Upper lobe of left lung (tissue), 6 donors: ENCODE measurements at regions not wholly inside any gene's neighbourhood (a gene's known extent, or its start where the extent isn't known, plus 50 kb on each side); places are given as distances from the start of the nearest gene placed in this dataset.

ENCODE experiments used
- ATAC-seq, 2 donors: fragments of 200-7000 bp; cut with Tn5 transposase; one replicate each; pipeline ENCODE4 v1.9.1; 2022; ENCODE audit warnings: mild to moderate bottlenecking in 2 of 2, moderate library complexity in 2 of 2; ENCODE audit not compliant: low FRiP score in 2 of 2
- DNase-seq, 2 donors: peaks; one replicate each; pipeline ENCODE4 v3.0.0-alpha.2; 2019 to 2020
- H3K27ac ChIP-seq, 4 donors: fragments of 200-600 bp; sonication (generic); one replicate each; pipeline ENCODE4 v1.5.1; 2016 to 2019
- H3K27me3 ChIP-seq, 4 donors: fragments of 200-600 bp; sonication (generic); one replicate each; pipeline ENCODE4 v1.5.1; 2017 to 2019
- H3K36me3 ChIP-seq, 4 donors: fragments of 200-600 bp; sonication (generic); one replicate each; pipeline ENCODE4 v1.5.1; 2016 to 2019
- H3K4me1 ChIP-seq, 4 donors: fragments of 200-600 bp; sonication (generic); one replicate each; pipeline ENCODE4 v1.5.1; 2018 to 2019
- H3K4me3 ChIP-seq, 4 donors: fragments of 200-600 bp; sonication (generic); one replicate each; pipeline ENCODE4 v1.5.1; 2017 to 2019; ENCODE audit warnings: mild to moderate bottlenecking in 2 of 4, moderate library complexity in 1 of 4
- H3K9me3 ChIP-seq, 4 donors: fragments of 200-600 bp; sonication (generic); one replicate each; pipeline ENCODE4 v1.5.1; 2018 to 2019
- CTCF ChIP-seq, 6 experiments: fragments of 450-650 bp in 4 of 6; fragments of 200-600 bp in 2 of 6; sonication (generic) in 2 of 6; IDR thresholded peaks; one replicate each; pipeline ENCODE4 v1.5.1; 2016 to 2019; ENCODE audit warnings: antibody characterized with exemption in 6 of 6
- EP300 ChIP-seq, 4 donors: sonication (generic); formaldehyde crosslinking; IDR thresholded peaks; one replicate each; pipeline ENCODE4 v1.5.1; 2017; ENCODE audit warnings: antibody characterized with exemption in 4 of 4, control low read depth in 2 of 4
- POLR2A ChIP-seq, 4 donors: fragments of 450-650 bp; IDR thresholded peaks; one replicate each; pipeline ENCODE4 v1.5.1; 2016 to 2017; ENCODE audit warnings: antibody characterized with exemption in 4 of 4, mild to moderate bottlenecking in 2 of 4
- POLR2AphosphoS5 ChIP-seq, 2 donors: sonication (generic); formaldehyde crosslinking; IDR thresholded peaks; one replicate each; pipeline ENCODE4 v1.5.1; 2017; ENCODE audit warnings: antibody characterized with exemption in 2 of 2
- WGBS, 2 donors: methylation state at CpG; one replicate each; pipeline ENCODE4 v1.1.5; 2017 to 2018; 5-methylcytosine and 5-hydroxymethylcytosine counted together
- donor health status: DM: no; HTN: no; CAD: no; lungs with moderate emphysema.
- donor health status: DM: no; HTN: yes; CAD: no; lungs with severe emphysema.

- Histone ChIP-seq H3K4me1 (no peaks in the 10 kb centered on the region), H3K9me3 (peaks cover 9 to 16% (median 11%) of the 10 kb centered on the region in 4 donors), H3K27ac (no peak overlapping the region), H3K27me3 (no peaks in the 10 kb centered on the region), H3K4me3 (no peak overlapping the region), H3K36me3 (no peaks in the 10 kb centered on the region)
- ATAC-seq: no peak
- no peak for TF ChIP-seq POLR2AphosphoS5 (IDR thresholded peaks at IDR 0.05)
- no peak for TF ChIP-seq CTCF (IDR thresholded peaks at IDR 0.05)
- no peak for TF ChIP-seq EP300 (IDR thresholded peaks at IDR 0.05)
- TF ChIP-seq POLR2A (IDR thresholded peaks at IDR 0.05): no peak
- DNase-seq: no peak
- 94 to 97% methylated on average over 2 of the region's 2 CpGs for WGBS, 2 donors
These were observed 75.4 kb upstream of the LDLRAD3 start for GRCh38 chr11:35868491-35868890.

GRCh38 chr11:35873721-35874120 lies 70.1 kb upstream of the LDLRAD3 start:
- ATAC-seq (peak in 1 of 2 donors; percentile 26), DNase-seq (no peak)
- 49 to 53% methylated on average over 3 of the region's 3 CpGs for WGBS, 2 donors
- Histone ChIP-seq H3K27me3 (no peaks in the 10 kb centered on the region), H3K9me3 (peaks cover 3 to 6% (median 6%) of the 10 kb centered on the region in 4 donors), H3K36me3 (no peaks in the 10 kb centered on the region), H3K4me3 (no peak overlapping the region), H3K4me1 (no peaks in the 10 kb centered on the region), H3K27ac (no peak overlapping the region)
- TF ChIP-seq EP300 (IDR thresholded peaks at IDR 0.05) (no peak), CTCF (IDR thresholded peaks at IDR 0.05) (no peak), POLR2A (IDR thresholded peaks at IDR 0.05) (no peak), POLR2AphosphoS5 (IDR thresholded peaks at IDR 0.05) (no peak)

GRCh38 chr11:35874751-35875450 lies 69.0 kb upstream of the LDLRAD3 start:
- DNase-seq: no peak
- TF ChIP-seq POLR2AphosphoS5 (IDR thresholded peaks at IDR 0.05) (no peak), EP300 (IDR thresholded peaks at IDR 0.05) (no peak), CTCF (IDR thresholded peaks at IDR 0.05) (no peak), POLR2A (IDR thresholded peaks at IDR 0.05) (no peak)
- ATAC-seq: no peak
- no peaks in the 10 kb centered on the region for H3K36me3 ChIP-seq
- no peaks in the 10 kb centered on the region for H3K9me3 ChIP-seq
- no peaks in the 10 kb centered on the region for H3K4me1 ChIP-seq
- H3K4me3 ChIP-seq: no peak overlapping the region
- H3K27me3 ChIP-seq: no peaks in the 10 kb centered on the region
- no peak overlapping the region for H3K27ac ChIP-seq
- 74 to 75% methylated on average over 7 of the region's 7 CpGs for WGBS, 2 donors

GRCh38 chr11:35875466-35875865 lies 68.4 kb upstream of the LDLRAD3 start:
- Histone ChIP-seq H3K9me3 (no peaks in the 10 kb centered on the region), H3K36me3 (no peaks in the 10 kb centered on the region), H3K27me3 (no peaks in the 10 kb centered on the region), H3K4me1 (no peaks in the 10 kb centered on the region), H3K4me3 (no peak overlapping the region), H3K27ac (no peak overlapping the region)
- DNase-seq (no peak), ATAC-seq (no peak)
- TF ChIP-seq POLR2AphosphoS5 (IDR thresholded peaks at IDR 0.05) (no peak), CTCF (IDR thresholded peaks at IDR 0.05) (no peak), POLR2A (IDR thresholded peaks at IDR 0.05) (no peak), EP300 (IDR thresholded peaks at IDR 0.05) (no peak)
- 97 to 100% methylated on average over 3 of the region's 3 CpGs for WGBS, 2 donors

GRCh38 chr11:35876786-35877185 lies 67.1 kb upstream of the LDLRAD3 start:
- ATAC-seq (no peak), DNase-seq (no peak)
- Histone ChIP-seq H3K4me1 (no peaks in the 10 kb centered on the region), H3K9me3 (no peaks in the 10 kb centered on the region), H3K4me3 (no peak overlapping the region), H3K27me3 (no peaks in the 10 kb centered on the region), H3K36me3 (no peaks in the 10 kb centered on the region), H3K27ac (no peak overlapping the region)
- TF ChIP-seq POLR2AphosphoS5 (IDR thresholded peaks at IDR 0.05) (no peak), CTCF (IDR thresholded peaks at IDR 0.05) (no peak), EP300 (IDR thresholded peaks at IDR 0.05) (no peak), POLR2A (IDR thresholded peaks at IDR 0.05) (no peak)
- 79 to 92% methylated on average over 4 of the region's 4 CpGs for WGBS, 2 donors
